Occipital lobe (tissue), 1 donor: ENCODE measurements at regions not wholly inside any gene's neighbourhood (a gene's known extent, or its start where the extent isn't known, plus 50 kb on each side); places are given as distances from the start of the nearest gene placed in this dataset.

Experiments used
- DNase-seq: peaks from one replicate; lab custom pipeline; 2025; lab: John Stamatoyannopoulos, UW

GRCh38 chr10:83250396-83250795 is 888.9 kb upstream of the GHITM start:
- no peak for DNase-seq

- DNase-seq, result no peak
Observed at GRCh38 chr10:83252169-83252568, 887.1 kb upstream of the GHITM start.

- DNase-seq, result no peak
Observed at GRCh38 chr10:83252596-83252995, 886.7 kb upstream of the GHITM start.

- DNase-seq, result no peak
Observed at GRCh38 chr10:83253011-83253671, 886.2 kb upstream of the GHITM start.

GRCh38 chr10:83254698-83255097 is 884.6 kb upstream of the GHITM start:
- DNase-seq, result no peak

- DNase-seq, result no peak
Observed at GRCh38 chr10:83262434-83262833, 876.9 kb upstream of the GHITM start.

- no peak for DNase-seq
Observed at GRCh38 chr10:83272666-83273434, 866.5 kb upstream of the GHITM start.

- no peak for DNase-seq
Observed at GRCh38 chr10:83274088-83274487, 865.2 kb upstream of the GHITM start.

GRCh38 chr10:83276971-83277370 is 862.3 kb upstream of the GHITM start:
- no peak for DNase-seq

- no peak for DNase-seq
Observed at GRCh38 chr10:83283151-83283550, 856.2 kb upstream of the GHITM start.

GRCh38 chr10:83287374-83287773 is 851.9 kb upstream of the GHITM start:
- DNase-seq, result no peak

GRCh38 chr10:83289373-83289772 is 849.9 kb upstream of the GHITM start:
- DNase-seq, result no peak

GRCh38 chr10:83289948-83290347 is 849.4 kb upstream of the GHITM start:
- no peak for DNase-seq

- no peak for DNase-seq
Observed at GRCh38 chr10:83301732-83302131, 837.6 kb upstream of the GHITM start.

- DNase-seq, result no peak
Observed at GRCh38 chr10:83302623-83303022, 836.7 kb upstream of the GHITM start.

GRCh38 chr10:83310688-83311087 is 828.6 kb upstream of the GHITM start:
- no peak for DNase-seq

GRCh38 chr10:83312570-83312969 is 826.7 kb upstream of the GHITM start:
- no peak for DNase-seq

- no peak for DNase-seq
Observed at GRCh38 chr10:83332690-83333089, 806.6 kb upstream of the GHITM start.

GRCh38 chr10:83333566-83333965 is 805.7 kb upstream of the GHITM start:
- DNase-seq, result no peak

- DNase-seq, result no peak
Observed at GRCh38 chr10:83343676-83344075, 795.6 kb upstream of the GHITM start.

- DNase-seq, result no peak
Observed at GRCh38 chr10:83346266-83346910, 792.9 kb upstream of the GHITM start.

- DNase-seq, result no peak
Observed at GRCh38 chr10:83352588-83352987, 786.7 kb upstream of the GHITM start.

GRCh38 chr10:83354456-83354855 is 784.9 kb upstream of the GHITM start:
- DNase-seq, result no peak
